H1 (cell line): ENCODE measurements at regions not wholly inside any gene's neighbourhood (a gene's known extent, or its start where the extent isn't known, plus 50 kb on each side); places are given as distances from the start of the nearest gene placed in this dataset.

Experiments
- CTCF ChIP-seq, 3 experiments: IDR thresholded peaks; 1 replicate in 2 of 3; 2 replicates in 1 of 3; pipeline versions ENCODE4 v1.5.1 to v1.6.1; 2011; ENCODE audit warnings: low read length in 3 of 3, mild to moderate bottlenecking in 3 of 3, inconsistent platforms in 2 of 3, low read depth in 1 of 3, moderate library complexity in 1 of 3; ENCODE audit not compliant: insufficient read depth in 1 of 3; ENCODE audit errors: control extremely low read depth in 1 of 3
- HDAC2 ChIP-seq, 2 experiments: fragments of 300-600 bp in 1 of 2; sonication (generic) in 1 of 2; IDR thresholded peaks; 2 replicates each; pipeline ENCODE4 v1.6.1; 2011 to 2012; ENCODE audit warnings: low read depth in 2 of 2, low read length in 2 of 2, mild to moderate bottlenecking in 2 of 2, moderate library complexity in 2 of 2, borderline replicate concordance in 1 of 2, inconsistent platforms in 1 of 2
- RAD21 ChIP-seq, 2 experiments: IDR thresholded peaks in 1 of 2; conservative IDR thresholded peaks in 1 of 2; 2 replicates each; pipeline ENCODE4 v1.6.1; 2011; ENCODE audit warnings: low read depth in 2 of 2, low read length in 2 of 2, improper control_type of control experiment in 1 of 2, inconsistent platforms in 1 of 2, mild to moderate bottlenecking in 1 of 2, moderate library complexity in 1 of 2
- TF ChIP-seq, protein P1 (sequence below): IDR thresholded peaks from 2 replicates; pipeline ENCODE4 v1.6.1; 2012; ENCODE audit warnings: inconsistent platforms

- TF ChIP-seq, protein P1, sequence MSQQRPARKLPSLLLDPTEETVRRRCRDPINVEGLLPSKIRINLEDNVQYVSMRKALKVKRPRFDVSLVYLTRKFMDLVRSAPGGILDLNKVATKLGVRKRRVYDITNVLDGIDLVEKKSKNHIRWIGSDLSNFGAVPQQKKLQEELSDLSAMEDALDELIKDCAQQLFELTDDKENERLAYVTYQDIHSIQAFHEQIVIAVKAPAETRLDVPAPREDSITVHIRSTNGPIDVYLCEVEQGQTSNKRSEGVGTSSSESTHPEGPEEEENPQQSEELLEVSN, result no peak
- TF ChIP-seq CTCF (IDR thresholded peaks at IDR 0.05; ENCODE audit: control extremely low read depth in 1 of 3, insufficient read depth in 1 of 3, low read depth in 1 of 3, low read length in 3 of 3), result no peak
- no peak for TF ChIP-seq HDAC2 (IDR thresholded peaks at IDR 0.05; ENCODE audit: borderline replicate concordance in 1 of 2, low read depth in 2 of 2, low read length in 2 of 2)
- no peak for TF ChIP-seq RAD21 (IDR thresholded peaks at IDR 0.05 in 1 of 2, conservative IDR thresholded peaks at IDR 0.05 in 1 of 2; ENCODE audit: low read depth in 2 of 2, low read length in 2 of 2)
These were observed 763.4 kb downstream of the LRFN5 start for GRCh38 chr14:42370056-42370455.
